ENCODE measurements at regions not wholly inside any gene's neighbourhood (a gene's known extent, or its start where the extent isn't known, plus 50 kb on each side); places are given as distances from the start of the nearest gene placed in this dataset.

DNA sequence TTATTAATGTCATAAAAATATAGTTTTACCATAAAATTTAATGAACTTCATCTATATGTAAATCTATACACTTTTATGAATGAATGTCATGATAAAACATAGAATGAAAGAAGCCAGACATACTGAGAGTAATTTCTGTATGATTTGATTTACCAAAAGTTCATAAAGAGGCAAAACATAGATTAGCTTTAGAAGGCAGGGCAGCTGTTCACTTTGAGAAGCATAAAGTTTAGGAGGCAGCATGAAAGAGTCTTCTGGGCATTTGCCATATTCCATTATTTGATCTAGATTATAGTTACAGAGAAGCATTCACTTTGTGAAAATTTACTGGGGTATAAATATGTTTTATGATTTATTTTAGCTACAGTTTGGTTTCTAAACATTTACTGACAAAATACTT is 487.2 kb downstream of the ANKRD7 start:
- TF ChIP-seq MXI1 (conservative IDR thresholded peaks at IDR 0.05; ENCODE audit: poor library complexity, severe bottlenecking) (no peak), RAD21 (conservative IDR thresholded peaks at IDR 0.05) (no peak), TAF1 (IDR thresholded peaks at IDR 0.05; ENCODE audit: low read depth) (no peak), EP300 (conservative IDR thresholded peaks at IDR 0.05; ENCODE audit: poor library complexity, severe bottlenecking) (no peak), POLR2AphosphoS5 (IDR thresholded peaks at IDR 0.05) (no peak), SMC3 (conservative IDR thresholded peaks at IDR 0.05; ENCODE audit: poor library complexity) (no peak), EZH2 (IDR thresholded peaks at IDR 0.05; ENCODE audit: borderline replicate concordance, insufficient read depth, low read length, poor library complexity, severe bottlenecking) (no peak)
- TF ChIP-seq, protein P1, sequence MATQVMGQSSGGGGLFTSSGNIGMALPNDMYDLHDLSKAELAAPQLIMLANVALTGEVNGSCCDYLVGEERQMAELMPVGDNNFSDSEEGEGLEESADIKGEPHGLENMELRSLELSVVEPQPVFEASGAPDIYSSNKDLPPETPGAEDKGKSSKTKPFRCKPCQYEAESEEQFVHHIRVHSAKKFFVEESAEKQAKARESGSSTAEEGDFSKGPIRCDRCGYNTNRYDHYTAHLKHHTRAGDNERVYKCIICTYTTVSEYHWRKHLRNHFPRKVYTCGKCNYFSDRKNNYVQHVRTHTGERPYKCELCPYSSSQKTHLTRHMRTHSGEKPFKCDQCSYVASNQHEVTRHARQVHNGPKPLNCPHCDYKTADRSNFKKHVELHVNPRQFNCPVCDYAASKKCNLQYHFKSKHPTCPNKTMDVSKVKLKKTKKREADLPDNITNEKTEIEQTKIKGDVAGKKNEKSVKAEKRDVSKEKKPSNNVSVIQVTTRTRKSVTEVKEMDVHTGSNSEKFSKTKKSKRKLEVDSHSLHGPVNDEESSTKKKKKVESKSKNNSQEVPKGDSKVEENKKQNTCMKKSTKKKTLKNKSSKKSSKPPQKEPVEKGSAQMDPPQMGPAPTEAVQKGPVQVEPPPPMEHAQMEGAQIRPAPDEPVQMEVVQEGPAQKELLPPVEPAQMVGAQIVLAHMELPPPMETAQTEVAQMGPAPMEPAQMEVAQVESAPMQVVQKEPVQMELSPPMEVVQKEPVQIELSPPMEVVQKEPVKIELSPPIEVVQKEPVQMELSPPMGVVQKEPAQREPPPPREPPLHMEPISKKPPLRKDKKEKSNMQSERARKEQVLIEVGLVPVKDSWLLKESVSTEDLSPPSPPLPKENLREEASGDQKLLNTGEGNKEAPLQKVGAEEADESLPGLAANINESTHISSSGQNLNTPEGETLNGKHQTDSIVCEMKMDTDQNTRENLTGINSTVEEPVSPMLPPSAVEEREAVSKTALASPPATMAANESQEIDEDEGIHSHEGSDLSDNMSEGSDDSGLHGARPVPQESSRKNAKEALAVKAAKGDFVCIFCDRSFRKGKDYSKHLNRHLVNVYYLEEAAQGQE (IDR thresholded peaks at IDR 0.05; ENCODE audit: borderline replicate concordance), result no peak
- TF ChIP-seq, protein P2, sequence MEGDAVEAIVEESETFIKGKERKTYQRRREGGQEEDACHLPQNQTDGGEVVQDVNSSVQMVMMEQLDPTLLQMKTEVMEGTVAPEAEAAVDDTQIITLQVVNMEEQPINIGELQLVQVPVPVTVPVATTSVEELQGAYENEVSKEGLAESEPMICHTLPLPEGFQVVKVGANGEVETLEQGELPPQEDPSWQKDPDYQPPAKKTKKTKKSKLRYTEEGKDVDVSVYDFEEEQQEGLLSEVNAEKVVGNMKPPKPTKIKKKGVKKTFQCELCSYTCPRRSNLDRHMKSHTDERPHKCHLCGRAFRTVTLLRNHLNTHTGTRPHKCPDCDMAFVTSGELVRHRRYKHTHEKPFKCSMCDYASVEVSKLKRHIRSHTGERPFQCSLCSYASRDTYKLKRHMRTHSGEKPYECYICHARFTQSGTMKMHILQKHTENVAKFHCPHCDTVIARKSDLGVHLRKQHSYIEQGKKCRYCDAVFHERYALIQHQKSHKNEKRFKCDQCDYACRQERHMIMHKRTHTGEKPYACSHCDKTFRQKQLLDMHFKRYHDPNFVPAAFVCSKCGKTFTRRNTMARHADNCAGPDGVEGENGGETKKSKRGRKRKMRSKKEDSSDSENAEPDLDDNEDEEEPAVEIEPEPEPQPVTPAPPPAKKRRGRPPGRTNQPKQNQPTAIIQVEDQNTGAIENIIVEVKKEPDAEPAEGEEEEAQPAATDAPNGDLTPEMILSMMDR (IDR thresholded peaks at IDR 0.05; ENCODE audit: poor library complexity, severe bottlenecking), result no peak
- no peaks in the 10 kb centered on the region for H3K9me3 ChIP-seq (ENCODE audit: low read length)

GRCh38 chr7:118713039-118713438 is 488.5 kb downstream of the ANKRD7 start:
- H3K36me3 ChIP-seq (ENCODE audit: insufficient read depth, low read length), result no peaks in the 10 kb centered on the region
- no peak overlapping the region for H3K9ac ChIP-seq (ENCODE audit: low read length)
- H3K4me2 ChIP-seq (ENCODE audit: low read length), result no peak overlapping the region
- no peaks in the 10 kb centered on the region for H4K20me1 ChIP-seq (ENCODE audit: insufficient read depth)
- H3K27me3 ChIP-seq (ENCODE audit: insufficient read depth, low read depth, low read length), result no peaks in the 10 kb centered on the region
- no peaks in the 10 kb centered on the region for H3K79me2 ChIP-seq (replicated peaks; ENCODE audit: insufficient read depth, low read length)
- no peaks in the 10 kb centered on the region for H3K9me2 ChIP-seq (ENCODE audit: insufficient read depth, low read length)
- no peak overlapping the region for H2AFZ ChIP-seq (ENCODE audit: low read depth, low read length)
- no peak overlapping the region for H3K4me3 ChIP-seq (ENCODE audit: low read length)
- no peak for TF ChIP-seq EP300 (conservative IDR thresholded peaks at IDR 0.05; ENCODE audit: poor library complexity, severe bottlenecking)
- TF ChIP-seq EZH2 (IDR thresholded peaks at IDR 0.05; ENCODE audit: borderline replicate concordance, insufficient read depth, low read length, poor library complexity, severe bottlenecking), result no peak
- no peak for TF ChIP-seq RAD21 (conservative IDR thresholded peaks at IDR 0.05)
- no peak for TF ChIP-seq MXI1 (conservative IDR thresholded peaks at IDR 0.05; ENCODE audit: poor library complexity, severe bottlenecking)
- no peak for TF ChIP-seq TAF1 (IDR thresholded peaks at IDR 0.05; ENCODE audit: low read depth)
- no peak for TF ChIP-seq SMC3 (conservative IDR thresholded peaks at IDR 0.05; ENCODE audit: poor library complexity)
- no peak for TF ChIP-seq POLR2AphosphoS5 (IDR thresholded peaks at IDR 0.05)
- TF ChIP-seq, protein P2 (IDR thresholded peaks at IDR 0.05; ENCODE audit: poor library complexity, severe bottlenecking), result no peak
- TF ChIP-seq, protein P1 (IDR thresholded peaks at IDR 0.05; ENCODE audit: borderline replicate concordance), result no peak
- no peak overlapping the region for H3K27ac ChIP-seq (ENCODE audit: low read length)
- H3K9me3 ChIP-seq (ENCODE audit: low read length), result no peaks in the 10 kb centered on the region
- no peaks in the 10 kb centered on the region for H3F3A ChIP-seq (ENCODE audit: insufficient read depth, low read length, poor library complexity, severe bottlenecking)

More for the DNA sequence above, 487.2 kb downstream of the ANKRD7 start:
- Histone ChIP-seq H3K9ac (ENCODE audit: low read length) (no peak overlapping the region), H3K27ac (ENCODE audit: low read length) (no peak overlapping the region), H2AFZ (ENCODE audit: low read depth, low read length) (no peak overlapping the region), H3K9me2 (ENCODE audit: insufficient read depth, low read length) (no peaks in the 10 kb centered on the region), H4K20me1 (ENCODE audit: insufficient read depth) (no peaks in the 10 kb centered on the region), H3K4me2 (ENCODE audit: low read length) (no peak overlapping the region), H3K79me2 (replicated peaks; ENCODE audit: insufficient read depth, low read length) (no peaks in the 10 kb centered on the region), H3K27me3 (ENCODE audit: insufficient read depth, low read depth, low read length) (no peaks in the 10 kb centered on the region), H3F3A (ENCODE audit: insufficient read depth, low read length, poor library complexity, severe bottlenecking) (no peaks in the 10 kb centered on the region), H3K4me3 (ENCODE audit: low read length) (no peak overlapping the region), H3K36me3 (ENCODE audit: insufficient read depth, low read length) (no peaks in the 10 kb centered on the region)

Data from neural cell (in vitro differentiated cells).